ENCODE measurements at regions not wholly inside any gene's neighbourhood (a gene's known extent, or its start where the extent isn't known, plus 50 kb on each side); places are given as distances from the start of the nearest gene placed in this dataset.

GRCh38 chr4:38207110-38207457 is 246.9 kb downstream of the PTTG2 start:
- Histone ChIP-seq H3K4me1 (ENCODE audit: control insufficient read depth, insufficient read depth, low read length) (peaks cover 12% of the 10 kb centered on the region), H3K4me3 (ENCODE audit: low read length) (no peak overlapping the region), H3K9ac (ENCODE audit: low read depth, low read length) (no peak overlapping the region), H3K27me3 (ENCODE audit: control insufficient read depth, insufficient read depth, low read length) (peaks cover 7% of the 10 kb centered on the region), H3K36me3 (ENCODE audit: insufficient read depth, low read length) (no peaks in the 10 kb centered on the region), H3K9me3 (replicated peaks; ENCODE audit: low read length) (no peaks in the 10 kb centered on the region), H3K4me2 (ENCODE audit: low read length) (no peak overlapping the region)

- Histone ChIP-seq H3K4me1 (ENCODE audit: control insufficient read depth, insufficient read depth, low read length) (peaks cover 12% of the 10 kb centered on the region), H3K9ac (ENCODE audit: low read depth, low read length) (no peak overlapping the region), H3K4me3 (ENCODE audit: low read length) (no peak overlapping the region), H3K9me3 (replicated peaks; ENCODE audit: low read length) (no peaks in the 10 kb centered on the region), H3K27me3 (ENCODE audit: control insufficient read depth, insufficient read depth, low read length) (peaks cover 7% of the 10 kb centered on the region), H3K4me2 (ENCODE audit: low read length) (no peak overlapping the region), H3K36me3 (ENCODE audit: insufficient read depth, low read length) (no peaks in the 10 kb centered on the region)
Observed at GRCh38 chr4:38209654-38210053, 249.5 kb downstream of the PTTG2 start.

GRCh38 chr4:38210396-38211114 is 250.4 kb downstream of the PTTG2 start:
- H3K4me2 ChIP-seq (ENCODE audit: low read length) = no peak overlapping the region
- no peaks in the 10 kb centered on the region for H3K9me3 ChIP-seq (replicated peaks; ENCODE audit: low read length)
- H3K27me3 ChIP-seq (ENCODE audit: control insufficient read depth, insufficient read depth, low read length) = peaks cover 7% of the 10 kb centered on the region

GRCh38 chr4:38211885-38212284 is 251.7 kb downstream of the PTTG2 start:
- no peak overlapping the region for H3K4me3 ChIP-seq (ENCODE audit: low read length)
- no peak overlapping the region for H3K4me2 ChIP-seq (ENCODE audit: low read length)
- peaks cover 12% of the 10 kb centered on the region for H3K4me1 ChIP-seq (ENCODE audit: control insufficient read depth, insufficient read depth, low read length)
- H3K9ac ChIP-seq (ENCODE audit: low read depth, low read length) = no peak overlapping the region
- peaks cover 3% of the 10 kb centered on the region for H3K27me3 ChIP-seq (ENCODE audit: control insufficient read depth, insufficient read depth, low read length)
- H3K9me3 ChIP-seq (replicated peaks; ENCODE audit: low read length) = no peaks in the 10 kb centered on the region
- H3K36me3 ChIP-seq (ENCODE audit: insufficient read depth, low read length) = no peaks in the 10 kb centered on the region

More at GRCh38 chr4:38210396-38211114, 250.4 kb downstream of the PTTG2 start:
- H3K4me1 ChIP-seq (ENCODE audit: control insufficient read depth, insufficient read depth, low read length) = peaks cover 12% of the 10 kb centered on the region
- no peak overlapping the region for H3K4me3 ChIP-seq (ENCODE audit: low read length)
- no peaks in the 10 kb centered on the region for H3K36me3 ChIP-seq (ENCODE audit: insufficient read depth, low read length)
- no peak overlapping the region for H3K9ac ChIP-seq (ENCODE audit: low read depth, low read length)

GRCh38 chr4:38213083-38213805 is 253.0 kb downstream of the PTTG2 start:
- Histone ChIP-seq H3K4me2 (ENCODE audit: low read length) (no peak overlapping the region), H3K4me3 (ENCODE audit: low read length) (no peak overlapping the region), H3K9ac (ENCODE audit: low read depth, low read length) (no peak overlapping the region), H3K9me3 (replicated peaks; ENCODE audit: low read length) (no peaks in the 10 kb centered on the region), H3K27me3 (ENCODE audit: control insufficient read depth, insufficient read depth, low read length) (peaks cover 7% of the 10 kb centered on the region), H3K4me1 (ENCODE audit: control insufficient read depth, insufficient read depth, low read length) (peaks cover 12% of the 10 kb centered on the region), H3K36me3 (ENCODE audit: insufficient read depth, low read length) (no peaks in the 10 kb centered on the region)

- Histone ChIP-seq H3K4me3 (ENCODE audit: low read length) (no peak overlapping the region), H3K4me2 (ENCODE audit: low read length) (no peak overlapping the region), H3K36me3 (ENCODE audit: insufficient read depth, low read length) (no peaks in the 10 kb centered on the region), H3K27me3 (ENCODE audit: control insufficient read depth, insufficient read depth, low read length) (peaks cover 24% of the 10 kb centered on the region), H3K9me3 (replicated peaks; ENCODE audit: low read length) (no peaks in the 10 kb centered on the region), H3K4me1 (ENCODE audit: control insufficient read depth, insufficient read depth, low read length) (no peaks in the 10 kb centered on the region), H3K9ac (ENCODE audit: low read depth, low read length) (no peak overlapping the region)
Observed at GRCh38 chr4:38222892-38223291, 262.7 kb downstream of the PTTG2 start.

GRCh38 chr4:38223306-38223705 is 263.1 kb downstream of the PTTG2 start:
- no peaks in the 10 kb centered on the region for H3K4me1 ChIP-seq (ENCODE audit: control insufficient read depth, insufficient read depth, low read length)
- H3K27me3 ChIP-seq (ENCODE audit: control insufficient read depth, insufficient read depth, low read length) = peaks cover 24% of the 10 kb centered on the region
- no peak overlapping the region for H3K4me2 ChIP-seq (ENCODE audit: low read length)
- H3K9me3 ChIP-seq (replicated peaks; ENCODE audit: low read length) = no peaks in the 10 kb centered on the region
- no peak overlapping the region for H3K4me3 ChIP-seq (ENCODE audit: low read length)
- no peaks in the 10 kb centered on the region for H3K36me3 ChIP-seq (ENCODE audit: insufficient read depth, low read length)
- no peak overlapping the region for H3K9ac ChIP-seq (ENCODE audit: low read depth, low read length)

- H3K9me3 ChIP-seq (replicated peaks; ENCODE audit: low read length) = no peaks in the 10 kb centered on the region
- H3K4me2 ChIP-seq (ENCODE audit: low read length) = no peak overlapping the region
- no peak overlapping the region for H3K9ac ChIP-seq (ENCODE audit: low read depth, low read length)
- no peak overlapping the region for H3K4me3 ChIP-seq (ENCODE audit: low read length)
- H3K4me1 ChIP-seq (ENCODE audit: control insufficient read depth, insufficient read depth, low read length) = no peaks in the 10 kb centered on the region
- H3K36me3 ChIP-seq (ENCODE audit: insufficient read depth, low read length) = no peaks in the 10 kb centered on the region
- peaks cover 24% of the 10 kb centered on the region for H3K27me3 ChIP-seq (ENCODE audit: control insufficient read depth, insufficient read depth, low read length)
Observed at GRCh38 chr4:38223782-38224236, 263.6 kb downstream of the PTTG2 start.

GRCh38 chr4:38224850-38225249 is 264.7 kb downstream of the PTTG2 start:
- H3K9ac ChIP-seq (ENCODE audit: low read depth, low read length) = no peak overlapping the region
- H3K27me3 ChIP-seq (ENCODE audit: control insufficient read depth, insufficient read depth, low read length) = peaks cover 24% of the 10 kb centered on the region
- H3K4me2 ChIP-seq (ENCODE audit: low read length) = no peak overlapping the region
- H3K4me1 ChIP-seq (ENCODE audit: control insufficient read depth, insufficient read depth, low read length) = no peaks in the 10 kb centered on the region
- no peaks in the 10 kb centered on the region for H3K36me3 ChIP-seq (ENCODE audit: insufficient read depth, low read length)
- no peaks in the 10 kb centered on the region for H3K9me3 ChIP-seq (replicated peaks; ENCODE audit: low read length)
- no peak overlapping the region for H3K4me3 ChIP-seq (ENCODE audit: low read length)

- no peak overlapping the region for H3K4me3 ChIP-seq (ENCODE audit: low read length)
- no peaks in the 10 kb centered on the region for H3K4me1 ChIP-seq (ENCODE audit: control insufficient read depth, insufficient read depth, low read length)
- no peak overlapping the region for H3K4me2 ChIP-seq (ENCODE audit: low read length)
- H3K27me3 ChIP-seq (ENCODE audit: control insufficient read depth, insufficient read depth, low read length) = peaks cover 26% of the 10 kb centered on the region
- no peak overlapping the region for H3K9ac ChIP-seq (ENCODE audit: low read depth, low read length)
- no peaks in the 10 kb centered on the region for H3K9me3 ChIP-seq (replicated peaks; ENCODE audit: low read length)
- H3K36me3 ChIP-seq (ENCODE audit: insufficient read depth, low read length) = no peaks in the 10 kb centered on the region
Observed at GRCh38 chr4:38226170-38226569, 266.0 kb downstream of the PTTG2 start.

- Histone ChIP-seq H3K4me2 (ENCODE audit: low read length) (no peak overlapping the region), H3K36me3 (ENCODE audit: insufficient read depth, low read length) (no peaks in the 10 kb centered on the region), H3K9me3 (replicated peaks; ENCODE audit: low read length) (no peaks in the 10 kb centered on the region), H3K4me3 (ENCODE audit: low read length) (no peak overlapping the region), H3K4me1 (ENCODE audit: control insufficient read depth, insufficient read depth, low read length) (no peaks in the 10 kb centered on the region), H3K9ac (ENCODE audit: low read depth, low read length) (no peak overlapping the region), H3K27me3 (ENCODE audit: control insufficient read depth, insufficient read depth, low read length) (peaks cover 21% of the 10 kb centered on the region)
Observed at GRCh38 chr4:38230121-38230801, 270.1 kb downstream of the PTTG2 start.
